Effector CD4-positive, alpha-beta T cell (primary cell): ENCODE measurements at regions not wholly inside any gene's neighbourhood (a gene's known extent, or its start where the extent isn't known, plus 50 kb on each side); places are given as distances from the start of the nearest gene placed in this dataset.
"Not testable (repeated sequence)": the region's sequence is repeated elsewhere in the genome, so short reads cannot be mapped to it uniquely, and the experiment has no call there.

Experiments
- DNase-seq: peaks from one replicate; pipeline ENCODE4 v3.0.0-alpha.2; 2020

GRCh38 chr13:22871231-22871630 is 309.5 kb upstream of the SGCG start:
- no peak for DNase-seq

GRCh38 chr13:22874839-22875238 is 305.9 kb upstream of the SGCG start:
- DNase-seq, result no peak

GRCh38 chr13:22877421-22877820 is 303.4 kb upstream of the SGCG start:
- no peak for DNase-seq

- no peak for DNase-seq
Observed at GRCh38 chr13:22880741-22881720, 299.7 kb upstream of the SGCG start.

GRCh38 chr13:22881721-22882608 is 298.8 kb upstream of the SGCG start:
- DNase-seq, result not testable (repeated sequence)

- no peak for DNase-seq
Observed at GRCh38 chr13:22883262-22883840, 297.4 kb upstream of the SGCG start.

- no peak for DNase-seq
Observed at GRCh38 chr13:22883956-22884355, 296.8 kb upstream of the SGCG start.

- not testable (repeated sequence) for DNase-seq
Observed at GRCh38 chr13:22886061-22886460, 294.7 kb upstream of the SGCG start.

- not testable (repeated sequence) for DNase-seq
Observed at GRCh38 chr13:22889376-22889775, 291.4 kb upstream of the SGCG start.

- DNase-seq, result no peak
Observed at GRCh38 chr13:22893204-22893603, 287.6 kb upstream of the SGCG start.

- DNase-seq, result no peak
Observed at GRCh38 chr13:22893777-22894176, 287.0 kb upstream of the SGCG start.

- DNase-seq, result no peak
Observed at GRCh38 chr13:22897571-22898314, 283.0 kb upstream of the SGCG start.

- not testable (repeated sequence) for DNase-seq
Observed at GRCh38 chr13:22900416-22900951, 280.3 kb upstream of the SGCG start.

GRCh38 chr13:22903301-22903700 is 277.5 kb upstream of the SGCG start:
- no peak for DNase-seq

- DNase-seq, result no peak
Observed at GRCh38 chr13:22903925-22904324, 276.9 kb upstream of the SGCG start.

GRCh38 chr13:22915442-22916082 is 265.2 kb upstream of the SGCG start:
- no peak for DNase-seq

- DNase-seq, result not testable (repeated sequence)
Observed at GRCh38 chr13:22916276-22916675, 264.5 kb upstream of the SGCG start.

GRCh38 chr13:22925881-22926747 is 254.7 kb upstream of the SGCG start:
- DNase-seq, result no peak

GRCh38 chr13:22926748-22927400 is 253.9 kb upstream of the SGCG start:
- no peak for DNase-seq

- not testable (repeated sequence) for DNase-seq
Observed at GRCh38 chr13:22927845-22928244, 252.9 kb upstream of the SGCG start.
